HCT116 (cell line): ENCODE measurements at regions not wholly inside any gene's neighbourhood (a gene's known extent, or its start where the extent isn't known, plus 50 kb on each side); places are given as distances from the start of the nearest gene placed in this dataset.

Experiments used
- ATAC-seq: fragments of 200-7000 bp; cut with Tn5 transposase; 2 replicates; pipeline ENCODE4 v1.9.1; 2020; ENCODE audit warnings: mild to moderate bottlenecking, moderate library complexity
- BruUV-seq: library from RNA; stranded (reverse); fragments of 400-500 nt; replicated peaks from 2 replicates; lab custom pipeline; 2021; lab: Mats Ljungman, UMichigan
- CTCF ChIA-PET: fragments of 300-600 bp; sonication (Branson Sonifier 250); formaldehyde crosslinking; loops from one replicate; lab custom pipeline; 2021; ENCODE audit warnings: antibody characterized with exemption; lab: Charles Lee
- POLR2A ChIA-PET: fragments of 300-600, 350-600 bp; sonication (Branson Sonifier 250); formaldehyde crosslinking; loops from one replicate; lab custom pipeline; 2021; ENCODE audit warnings: antibody characterized with exemption; lab: Charles Lee
- RAD21 ChIA-PET, 2 experiments: fragments of 300-600 bp; sonication (Branson Sonifier 250); formaldehyde crosslinking; loops; one replicate each; lab custom pipeline; 2023; ENCODE audit warnings: low total read pairs in 2 of 2; ENCODE audit not compliant: uncharacterized antibody in 2 of 2, unreplicated experiment in 2 of 2, low non-redundant PET in 1 of 2; lab: Charles Lee
- DNase-seq: peaks from one replicate; pipeline ENCODE4 v3.0.0-alpha.2; 2010; ENCODE audit warnings: low read depth, low spot score
- H2AFZ ChIP-seq: fragments of 200-600 bp; shearing (Covaris generic), sonication (generic); 2 replicates; pipeline ENCODE4 v1.6.1; 2017; ENCODE audit warnings: low read depth, mixed run types, mixed read lengths, antibody characterized with exemption, low read length; ENCODE audit not compliant: poor library complexity, severe bottlenecking
- H3K27ac ChIP-seq: 2 replicates; pipeline ENCODE4 v1.5.1; 2012; ENCODE audit warnings: low read depth, low read length
- H3K27me3 ChIP-seq: fragments of 200-600 bp; sonication (generic); 2 replicates; pipeline ENCODE4 v1.6.1; 2016; ENCODE audit warnings: mixed run types, low read length, mixed read lengths; ENCODE audit not compliant: insufficient read depth
- H3K36me3 ChIP-seq, 2 experiments: fragments of 200-500 bp in 1 of 2; fragments of 200-600 bp in 1 of 2; sonication (Bioruptor generic) in 1 of 2; sonication (generic) in 1 of 2; 2 replicates each; pipeline versions ENCODE4 v1.5.1 to v1.6.1; 2014 to 2016; ENCODE audit warnings: low read length in 2 of 2, inconsistent platforms in 1 of 2, mixed read lengths in 1 of 2, mixed run types in 1 of 2; ENCODE audit not compliant: insufficient read depth in 2 of 2, control insufficient read depth in 1 of 2
- H3K4me1 ChIP-seq, 2 experiments: fragments of 200-600 bp in 1 of 2; sonication (generic) in 1 of 2; 2 replicates each; pipeline versions ENCODE4 v1.5.1 to v1.6.1; 2012 to 2017; ENCODE audit warnings: low read length in 2 of 2, inconsistent platforms in 1 of 2, mild to moderate bottlenecking in 1 of 2, mixed read lengths in 1 of 2, mixed run types in 1 of 2, moderate library complexity in 1 of 2; ENCODE audit not compliant: insufficient read depth in 2 of 2, control insufficient read depth in 1 of 2
- H3K4me2 ChIP-seq: fragments of 200-600 bp; sonication (generic); 2 replicates; pipeline ENCODE4 v1.6.1; 2017; ENCODE audit warnings: mixed run types, low read length, mixed read lengths
- H3K4me3 ChIP-seq, 2 experiments: fragments of 200-600 bp in 1 of 2; sonication (generic) in 1 of 2; replicated peaks in 1 of 2; 2 replicates each; pipeline ENCODE4 v1.5.1; 2011 to 2016; ENCODE audit warnings: low read length in 2 of 2, control low read depth in 1 of 2, low read depth in 1 of 2, mild to moderate bottlenecking in 1 of 2, mixed read lengths in 1 of 2, mixed run types in 1 of 2
- H3K79me2 ChIP-seq: fragments of 200-600 bp; sonication (generic); 2 replicates; pipeline ENCODE4 v1.6.1; 2017; ENCODE audit warnings: mild to moderate bottlenecking, mixed run types, low read length, moderate library complexity, mixed read lengths; ENCODE audit not compliant: insufficient read depth
- H3K9ac ChIP-seq: fragments of 200-600 bp; sonication (generic); 2 replicates; pipeline ENCODE4 v1.6.1; 2016; ENCODE audit warnings: low read length, mixed read lengths
- H3K9me2 ChIP-seq: fragments of 200-600 bp; sonication (generic), shearing (Covaris generic); 2 replicates; pipeline ENCODE4 v1.6.1; 2017; ENCODE audit warnings: mixed run types, mild to moderate bottlenecking, moderate library complexity; ENCODE audit not compliant: insufficient read depth
- H3K9me3 ChIP-seq, 2 experiments: fragments of 200-500 bp in 1 of 2; fragments of 200-600 bp in 1 of 2; sonication (Bioruptor generic) in 1 of 2; sonication (generic) in 1 of 2; 2 replicates each; pipeline ENCODE4 v1.6.1; 2014 to 2017; ENCODE audit warnings: low read length in 2 of 2, mixed read lengths in 2 of 2, inconsistent platforms in 1 of 2, low read depth in 1 of 2, mild to moderate bottlenecking in 1 of 2, mixed run types in 1 of 2, moderate library complexity in 1 of 2; ENCODE audit not compliant: control insufficient read depth in 1 of 2, insufficient read depth in 1 of 2
- H4K20me1 ChIP-seq: fragments of 200-600 bp; sonication (generic), shearing (Covaris generic); 2 replicates; pipeline ENCODE4 v1.6.1; 2017; ENCODE audit warnings: mixed run types, mild to moderate bottlenecking, moderate library complexity; ENCODE audit not compliant: insufficient read depth
- ATF3 ChIP-seq: IDR thresholded peaks from 2 replicates; pipeline ENCODE4 v1.6.1; 2012
- CBX3 ChIP-seq: IDR thresholded peaks from 2 replicates; pipeline ENCODE4 v1.6.1; 2012; ENCODE audit warnings: low read depth
- CEBPB ChIP-seq: IDR thresholded peaks from 2 replicates; pipeline ENCODE4 v1.6.1; 2012; ENCODE audit warnings: low read depth
- CTCF ChIP-seq, 3 experiments: fragments of 200-600 bp in 1 of 3; sonication (generic) in 1 of 3; IDR thresholded peaks in 2 of 3; conservative IDR thresholded peaks in 1 of 3; 2 replicates each; pipeline ENCODE4 v1.5.1; 2012 to 2017; ENCODE audit warnings: low read depth in 2 of 3, low read length in 2 of 3, antibody characterized with exemption in 1 of 3, borderline replicate concordance in 1 of 3, control low read depth in 1 of 3, mild to moderate bottlenecking in 1 of 3, mixed read lengths in 1 of 3, mixed run types in 1 of 3, moderate library complexity in 1 of 3; ENCODE audit not compliant: insufficient read depth in 1 of 3
- EGR1 ChIP-seq: IDR thresholded peaks from 2 replicates; pipeline ENCODE4 v1.6.1; 2012; ENCODE audit warnings: low read depth
- ELF1 ChIP-seq: IDR thresholded peaks from 2 replicates; pipeline ENCODE4 v1.6.1; 2012; ENCODE audit warnings: low read depth, borderline replicate concordance
- EZH2 ChIP-seq: fragments of 200-600 bp; sonication (generic); IDR thresholded peaks from 2 replicates; pipeline ENCODE4 v1.6.1; 2017; ENCODE audit warnings: antibody characterized with exemption, mixed run types
- EZH2phosphoT487 ChIP-seq: fragments of 200-600 bp; IDR thresholded peaks from 2 replicates; pipeline ENCODE4 v1.6.1; 2018; ENCODE audit warnings: antibody characterized with exemption, borderline replicate concordance
- FOSL1 ChIP-seq: IDR thresholded peaks from 2 replicates; pipeline ENCODE4 v1.6.1; 2012; ENCODE audit warnings: low read depth
- POLR2AphosphoS5 ChIP-seq: IDR thresholded peaks from 2 replicates; pipeline ENCODE4 v1.6.1; 2011; ENCODE audit warnings: mild to moderate bottlenecking, low read depth, low read length, moderate library complexity
- RAD21 ChIP-seq: IDR thresholded peaks from 2 replicates; pipeline ENCODE4 v1.6.1; 2012; ENCODE audit warnings: low read depth, mild to moderate bottlenecking
- REST ChIP-seq: IDR thresholded peaks from 2 replicates; pipeline ENCODE4 v1.6.1; 2012; ENCODE audit warnings: low read depth
- SIN3A ChIP-seq: IDR thresholded peaks from 2 replicates; pipeline ENCODE4 v1.6.1; 2012; ENCODE audit warnings: low read depth
- SP1 ChIP-seq: IDR thresholded peaks from 2 replicates; pipeline ENCODE4 v1.6.1; 2012; ENCODE audit warnings: low read depth
- SRF ChIP-seq: IDR thresholded peaks from 2 replicates; pipeline ENCODE4 v1.6.1; 2012; ENCODE audit warnings: low read depth
- TCF7L2 ChIP-seq: IDR thresholded peaks from 2 replicates; pipeline ENCODE4 v1.7.0; 2011; ENCODE audit warnings: borderline replicate concordance, inconsistent platforms; ENCODE audit not compliant: insufficient read depth, insufficient read length; ENCODE audit errors: extremely low read depth
- YY1 ChIP-seq: IDR thresholded peaks from 2 replicates; pipeline ENCODE4 v1.6.1; 2011; ENCODE audit warnings: low read length, low read depth, moderate library complexity, mild to moderate bottlenecking; ENCODE audit not compliant: insufficient replicate concordance; ENCODE audit errors: extremely low read depth
- ZBTB33 ChIP-seq: IDR thresholded peaks from 2 replicates; pipeline ENCODE4 v1.6.1; 2011; ENCODE audit warnings: mild to moderate bottlenecking, low read length, moderate library complexity; ENCODE audit not compliant: insufficient replicate concordance; ENCODE audit errors: extremely low read depth
- ZFX ChIP-seq: fragments of 450-650 bp; IDR thresholded peaks from 2 replicates; pipeline ENCODE4 v1.6.1; 2017
- ZNF274 ChIP-seq: fragments of 200-500 bp; sonication (Bioruptor generic); IDR thresholded peaks from 2 replicates; pipeline ENCODE4 v1.6.1; 2014; ENCODE audit warnings: mild to moderate bottlenecking, low read depth, low read length, inconsistent platforms
- intact Hi-C: fragments of 100-400 bp; cut with micrococcal nuclease; formaldehyde crosslinking; loops from 2 replicates; pipeline ENCODE4 v1.10.0; 2022

GRCh38 chr12:76144245-76144549, 59.7 kb upstream of the NAP1L1 start:
- Histone ChIP-seq H3K4me1 (no peaks in the 10 kb centered on the region), H3K9ac (no peak overlapping the region), H3K79me2 (no peaks in the 10 kb centered on the region), H2AFZ (no peak overlapping the region), H3K27ac (no peak overlapping the region), H3K4me3 (no peak overlapping the region), H3K36me3 (no peaks in the 10 kb centered on the region), H3K27me3 (no peaks in the 10 kb centered on the region), H4K20me1 (no peaks in the 10 kb centered on the region), H3K9me3 (no peaks in the 10 kb centered on the region)
- ATAC-seq, result no peak
- CTCF ChIA-PET, result no interaction called here
- POLR2A ChIA-PET, result no interaction called here
- BruUV-seq, result no TSS peak
- intact Hi-C loops, result no loop called here
- no peak for DNase-seq
- RAD21 ChIA-PET, result no interaction called here
- TF ChIP-seq SIN3A, result no peak
- no peak for TF ChIP-seq TCF7L2
- no peak for TF ChIP-seq CTCF (IDR thresholded peaks at IDR 0.05 in 2 of 3, conservative IDR thresholded peaks at IDR 0.05 in 1 of 3; ENCODE audit: borderline replicate concordance in 1 of 3, insufficient read depth in 1 of 3, low read depth in 2 of 3, low read length in 2 of 3)
- TF ChIP-seq SP1, result no peak
- TF ChIP-seq CBX3, result no peak
- no peak for TF ChIP-seq REST
- TF ChIP-seq ATF3, result no peak
- no peak for TF ChIP-seq RAD21
- no peak for TF ChIP-seq ZFX
- TF ChIP-seq POLR2AphosphoS5, result no peak
- no peak for TF ChIP-seq YY1
- no peak for TF ChIP-seq EGR1
- no peak for TF ChIP-seq FOSL1
- no peak for TF ChIP-seq ZBTB33
- no peak for TF ChIP-seq ZNF274
- TF ChIP-seq SRF, result no peak
- no peak for TF ChIP-seq EZH2
- TF ChIP-seq ELF1, result no peak
- no peak for TF ChIP-seq CEBPB
- TF ChIP-seq EZH2phosphoT487, result no peak
- TF ChIP-seq, all 23 proteins: peak for 0
- no peak overlapping the region for H3K4me2 ChIP-seq
- H3K9me2 ChIP-seq, result no peaks in the 10 kb centered on the region
